Kidney tubule cell (primary cell): ENCODE measurements at regions not wholly inside any gene's neighbourhood (a gene's known extent, or its start where the extent isn't known, plus 50 kb on each side); places are given as distances from the start of the nearest gene placed in this dataset.
"Not testable (repeated sequence)": the region's sequence is repeated elsewhere in the genome, so short reads cannot be mapped to it uniquely, and the experiment has no call there.

Experiments used
- DNase-seq: peaks from one replicate; pipeline ENCODE4 v3.0.0-alpha.2; 2018; ENCODE audit warnings: low spot score

DNA sequence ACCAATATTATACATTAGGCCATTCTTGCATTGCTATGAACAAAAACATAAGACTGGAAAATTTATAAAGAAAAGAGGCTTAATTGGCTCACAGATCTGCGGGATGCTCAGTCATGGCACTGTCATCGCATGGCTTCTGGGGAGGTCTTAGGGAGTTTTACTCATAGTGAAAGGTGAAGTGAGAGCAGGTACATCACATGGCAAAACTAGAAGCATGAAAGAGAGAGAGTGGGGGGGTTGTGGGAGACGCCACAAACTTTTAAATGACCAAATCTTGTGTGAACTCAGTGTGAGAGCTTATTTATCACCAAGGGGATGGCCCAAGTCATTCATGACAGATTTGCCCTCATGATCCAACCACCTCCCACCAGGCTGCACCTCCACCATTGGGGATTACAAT, 398.3 kb upstream of the EDIL3 start:
- no peak for DNase-seq

DNA sequence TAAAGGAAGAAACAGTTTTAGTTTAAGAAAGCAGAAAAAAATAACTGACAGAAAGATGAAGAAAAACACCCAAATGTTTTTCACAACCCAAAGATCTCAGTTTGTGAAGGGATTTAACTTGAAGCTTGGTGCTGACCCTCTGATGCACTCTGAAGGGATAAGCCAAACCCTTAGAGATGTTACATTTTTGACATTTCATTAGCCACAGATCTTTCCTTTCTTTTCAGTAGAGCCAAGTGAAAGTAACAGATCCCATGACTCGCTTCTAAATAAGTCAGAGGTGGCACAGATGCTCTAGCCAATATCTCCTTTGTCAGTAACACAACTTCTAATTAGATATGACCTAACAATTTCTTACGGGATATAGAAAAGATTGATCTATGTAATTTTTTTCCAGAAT, 394.5 kb upstream of the EDIL3 start:
- DNase-seq, result no peak

DNA sequence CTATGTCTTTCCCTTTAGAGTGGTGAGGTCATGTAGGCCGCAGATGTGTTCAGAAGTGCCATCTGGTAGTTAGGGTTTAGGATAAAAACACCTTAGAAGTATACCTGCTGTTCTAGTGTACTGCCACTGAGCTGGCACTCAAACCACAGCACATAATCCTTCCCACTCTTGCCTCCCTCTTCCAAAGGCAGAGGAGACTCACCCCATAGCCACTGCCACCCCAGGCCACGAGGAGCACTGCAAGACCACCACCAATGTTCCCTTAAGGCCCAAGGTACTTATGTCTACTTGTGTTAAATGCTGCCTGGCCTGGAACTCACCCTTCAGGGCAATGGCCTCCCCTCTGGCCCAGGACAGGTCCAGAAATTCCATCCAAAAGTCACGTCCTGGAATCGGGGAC, 379.5 kb upstream of the EDIL3 start:
- DNase-seq, result no peak

DNA sequence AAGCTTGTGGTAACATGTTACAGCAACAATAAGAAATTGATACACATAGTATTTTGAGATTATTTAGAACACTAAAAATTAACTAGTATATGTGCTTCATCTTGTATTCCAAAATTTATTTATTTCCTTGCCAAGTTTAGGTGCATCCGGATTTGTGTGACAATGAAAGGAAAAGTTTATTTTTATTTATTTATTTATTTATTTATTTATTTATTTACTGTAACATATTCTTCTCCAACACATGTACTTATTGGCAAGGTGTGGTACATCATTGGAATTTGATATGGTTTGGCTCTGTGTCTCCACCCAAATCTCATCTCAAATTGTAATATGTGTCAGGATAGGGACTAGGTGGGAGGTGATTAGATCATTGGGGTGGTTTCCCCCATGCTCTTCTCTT, 373.3 kb upstream of the EDIL3 start:
- DNase-seq, result no peak

DNA sequence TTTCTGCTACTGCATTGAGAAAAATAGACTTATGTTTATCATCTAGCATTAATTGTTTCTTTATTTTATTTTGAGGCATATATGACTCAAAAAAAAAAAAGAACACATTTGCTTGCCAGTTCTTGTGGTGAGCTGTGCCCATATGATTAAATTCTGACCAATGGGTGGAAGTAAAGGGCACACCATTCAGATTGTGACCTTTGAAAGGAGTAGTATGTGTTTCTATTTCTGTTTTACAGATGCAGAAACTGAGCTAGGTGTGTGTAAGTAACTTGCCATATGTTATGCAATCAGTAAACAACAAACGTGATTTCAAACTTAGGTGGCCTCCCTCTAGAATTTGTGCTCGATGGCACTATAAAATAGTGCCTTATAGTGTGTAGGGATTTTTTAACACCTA, 368.1 kb upstream of the EDIL3 start:
- no peak for DNase-seq

DNA sequence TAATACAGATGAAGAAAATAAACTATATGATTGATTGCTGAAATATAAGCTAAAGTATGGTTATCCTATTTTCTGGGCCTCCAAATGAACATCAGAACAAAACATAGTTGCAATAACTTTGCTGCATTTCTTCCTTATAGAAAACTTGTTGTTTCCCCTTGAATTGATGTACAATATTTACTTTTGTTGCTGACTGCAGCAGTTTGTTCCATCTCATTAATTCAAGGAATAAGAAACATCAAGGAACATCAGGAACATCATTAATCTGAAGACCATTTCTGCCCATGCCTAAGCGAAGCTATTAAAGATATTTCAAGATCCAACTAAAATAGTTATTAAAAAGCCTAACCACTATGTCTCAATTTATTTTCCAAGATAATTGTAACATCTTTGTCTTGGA, 363.6 kb upstream of the EDIL3 start:
- DNase-seq, result no peak

DNA sequence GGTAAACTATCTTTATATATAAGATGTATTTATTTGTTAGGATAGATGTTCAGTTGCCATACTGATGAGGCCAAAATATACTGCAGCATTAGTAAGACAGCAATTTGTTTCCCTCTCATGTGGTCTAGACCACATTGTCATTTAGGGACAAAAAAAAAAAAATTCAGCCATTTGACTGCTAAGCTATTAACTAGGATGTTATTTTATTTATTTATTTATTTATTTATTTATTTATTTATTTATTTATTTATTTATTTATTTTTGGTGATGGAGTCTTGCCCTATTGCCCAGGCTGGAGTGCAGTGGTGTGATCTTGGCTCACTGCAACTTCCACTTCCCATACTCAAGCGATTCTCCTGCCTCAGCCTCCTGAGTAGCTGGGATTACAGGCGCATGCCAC, 361.6 kb upstream of the EDIL3 start:
- DNase-seq, result not testable (repeated sequence)

DNA sequence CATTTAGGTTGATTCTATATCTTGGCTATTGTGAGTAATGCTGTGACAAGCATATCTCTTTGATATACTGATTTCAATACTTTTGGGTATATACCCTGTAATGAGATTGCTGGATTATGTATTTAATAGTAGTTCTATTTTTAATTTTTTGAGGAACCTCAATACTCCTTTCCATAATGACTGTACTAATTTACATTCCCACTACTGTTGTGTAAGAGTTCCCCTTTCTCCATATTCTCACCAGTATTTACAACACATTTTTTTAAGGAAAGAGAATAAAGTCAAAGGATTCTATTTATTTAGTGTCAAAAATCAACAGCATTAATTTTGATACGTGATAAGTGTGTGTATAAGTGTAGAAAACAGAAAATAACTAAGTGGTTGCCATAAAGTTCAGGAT, 356.4 kb upstream of the EDIL3 start:
- no peak for DNase-seq

DNA sequence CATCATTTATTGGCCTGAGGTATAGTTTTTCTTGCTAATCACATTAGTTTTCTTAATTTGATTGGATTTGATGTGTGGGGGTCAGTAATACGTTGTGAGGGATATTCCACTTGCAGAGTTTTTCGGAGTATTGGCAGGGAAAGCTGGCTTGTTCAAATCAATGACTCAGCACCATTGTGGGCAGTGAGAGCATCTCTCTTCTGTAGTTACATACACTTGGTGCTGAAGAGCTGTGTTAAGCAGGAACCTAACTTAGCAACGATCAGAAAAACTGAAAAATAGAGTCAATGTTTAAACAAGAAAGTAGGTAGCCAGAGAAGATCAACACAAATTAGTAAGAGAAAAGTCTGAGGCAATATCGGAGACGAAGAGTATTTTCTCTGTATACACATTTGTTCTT, 344.6 kb upstream of the EDIL3 start:
- no peak for DNase-seq

DNA sequence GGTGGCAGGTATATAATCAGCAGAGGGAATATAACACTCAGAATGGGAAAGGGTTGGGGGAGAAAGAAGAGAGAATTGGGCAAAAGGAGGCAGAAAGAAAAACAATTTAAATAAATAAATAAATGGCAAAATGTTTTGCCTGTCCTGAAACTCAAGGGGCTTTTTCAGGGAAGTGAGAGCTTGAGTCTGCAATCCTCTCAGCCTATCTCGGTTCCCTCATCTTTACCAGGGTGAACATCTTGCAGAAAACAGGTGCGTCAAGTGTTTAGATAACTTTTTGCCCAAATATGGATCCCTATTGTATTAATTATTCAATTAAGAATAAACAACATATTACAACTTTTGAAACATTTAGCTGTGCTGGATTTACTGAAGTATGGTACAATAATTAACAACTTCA, 343.0 kb upstream of the EDIL3 start:
- DNase-seq, result no peak

DNA sequence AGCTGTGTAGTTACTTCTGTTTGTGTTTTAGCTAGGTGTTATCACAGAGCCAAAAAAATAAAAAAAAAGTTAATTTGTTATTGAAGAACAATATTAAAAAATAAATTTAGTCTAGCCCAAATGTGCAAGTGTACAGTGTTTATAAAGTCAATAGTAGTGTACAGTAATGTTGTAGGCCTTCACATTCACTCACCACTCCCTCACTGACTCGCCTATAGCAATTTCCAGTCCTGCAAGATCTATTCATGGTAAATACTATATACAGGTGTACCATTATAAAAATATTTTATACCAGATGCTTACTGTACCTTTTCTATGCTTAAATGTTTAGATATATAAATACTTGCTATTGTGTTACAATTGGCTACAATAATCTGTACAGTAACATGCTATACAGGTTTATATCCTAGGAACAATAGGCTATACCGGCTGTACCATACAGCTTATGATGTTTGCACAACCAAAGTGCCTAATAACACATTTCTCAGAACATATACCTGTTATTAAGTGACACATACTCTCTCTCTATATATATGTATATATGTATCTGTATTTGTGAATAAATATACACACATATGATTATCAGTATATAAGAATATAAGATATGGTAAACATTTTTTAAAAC, 341.4 kb upstream of the EDIL3 start:
- no peak for DNase-seq

DNA sequence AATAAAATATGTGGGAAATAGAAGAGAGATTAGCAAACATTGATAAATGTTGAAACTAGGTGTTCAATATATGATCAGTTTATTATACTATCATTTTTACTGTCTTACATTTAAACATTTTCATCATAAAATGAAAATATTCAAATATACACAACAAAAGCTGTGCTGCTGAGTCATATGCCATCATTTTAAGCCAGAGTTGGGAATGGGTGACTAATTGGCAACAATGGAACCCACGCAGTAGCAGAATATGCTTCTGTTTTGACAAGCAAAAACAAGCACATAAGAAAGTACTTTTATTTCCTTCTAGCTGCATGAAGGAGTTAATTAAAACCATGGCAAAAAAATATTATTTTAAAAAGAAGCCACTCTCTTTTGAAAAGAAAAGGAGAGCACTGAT, 340.0 kb upstream of the EDIL3 start:
- no peak for DNase-seq

DNA sequence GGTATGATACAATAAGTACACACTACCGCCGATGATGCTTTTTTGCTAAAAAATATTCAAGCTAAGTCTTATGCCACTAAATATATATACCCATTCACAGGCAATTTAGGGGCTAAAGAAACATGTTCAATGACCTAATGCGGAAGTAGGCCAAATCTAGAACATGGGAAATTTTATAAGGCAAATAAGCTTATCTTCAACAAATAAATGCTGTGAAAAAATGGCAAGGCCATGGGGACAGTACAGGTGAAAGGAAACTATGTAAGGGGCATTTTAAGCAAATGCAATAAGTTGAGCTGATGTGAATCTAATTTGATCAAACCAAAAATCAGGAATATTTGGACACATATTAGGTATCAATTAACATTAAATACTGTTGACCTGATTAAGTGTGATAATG, 339.5 kb upstream of the EDIL3 start:
- DNase-seq, result no peak

DNA sequence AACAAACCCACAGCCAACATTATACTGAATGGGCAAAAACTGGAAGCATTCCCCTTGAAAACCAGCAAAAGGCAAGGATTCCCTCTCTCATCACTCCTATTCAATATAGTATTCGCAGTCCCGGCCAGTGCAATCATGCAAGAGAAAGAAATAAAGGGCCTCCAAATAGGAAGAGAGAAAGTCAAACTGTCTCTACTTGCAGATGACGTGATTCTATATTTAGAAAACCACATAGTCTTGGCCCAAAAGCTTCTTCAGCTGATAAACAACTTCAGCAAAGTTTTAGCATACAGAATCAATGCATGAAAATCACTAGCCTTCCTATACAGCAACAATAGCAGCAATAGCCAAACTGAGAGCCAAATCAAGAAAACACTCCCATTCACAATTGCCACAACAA, 333.7 kb upstream of the EDIL3 start:
- DNase-seq, result no peak

DNA sequence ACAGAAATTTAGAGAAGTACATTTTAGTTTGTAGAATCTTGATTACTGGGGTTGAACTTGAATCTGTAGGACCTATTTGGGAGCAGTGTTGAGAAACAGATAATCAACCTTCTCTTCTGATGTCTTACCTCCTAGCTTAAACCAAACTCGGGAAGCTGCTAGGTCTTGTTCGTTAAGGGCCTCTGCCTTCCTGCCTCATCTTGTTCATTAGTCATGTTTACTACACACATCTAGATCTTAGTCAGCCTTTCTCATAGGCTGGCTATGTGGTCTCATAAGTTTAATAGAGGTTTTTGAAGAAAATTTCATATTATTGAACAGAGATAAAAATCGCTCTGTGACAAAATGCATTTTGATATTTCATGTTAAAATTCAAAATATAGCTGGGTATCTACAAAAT, 331.0 kb upstream of the EDIL3 start:
- DNase-seq, result no peak

DNA sequence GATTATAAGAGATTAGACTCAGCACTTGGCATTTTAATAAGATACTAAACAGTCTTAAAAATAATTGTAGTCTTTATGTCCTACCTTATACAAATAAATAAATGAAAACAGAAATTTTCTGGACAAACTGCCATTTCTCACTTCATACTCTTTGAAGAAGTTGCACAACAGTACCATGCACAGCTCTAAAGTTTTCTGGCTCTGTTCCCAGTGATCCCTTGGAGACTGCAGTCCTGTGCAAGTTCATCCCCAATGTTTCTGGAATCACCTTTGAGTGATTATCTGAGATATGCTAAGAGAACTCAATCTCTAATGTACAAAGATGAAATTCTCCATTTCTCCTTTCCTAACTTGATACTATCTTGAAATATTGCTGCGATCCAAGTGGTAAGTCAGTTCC, 330.4 kb upstream of the EDIL3 start:
- no peak for DNase-seq

DNA sequence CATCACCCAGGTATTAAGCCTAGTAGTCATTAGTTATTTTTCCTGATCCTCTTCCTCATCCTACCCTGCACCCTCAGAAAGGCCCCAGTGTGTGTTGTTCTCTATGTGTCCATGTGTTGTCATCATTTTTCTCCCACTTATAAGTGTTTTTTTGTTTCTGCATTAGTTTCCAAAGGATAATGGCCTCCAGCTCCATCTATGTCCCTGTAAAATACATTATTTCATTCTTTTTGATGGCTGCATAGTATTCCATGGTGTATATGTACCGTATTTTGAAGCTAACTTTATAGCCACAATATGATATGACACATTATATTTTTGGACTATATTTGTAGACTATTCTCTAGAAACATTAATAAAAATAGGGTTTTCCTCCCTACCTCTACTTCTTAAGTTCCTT, 324.4 kb upstream of the EDIL3 start:
- DNase-seq, result no peak

DNA sequence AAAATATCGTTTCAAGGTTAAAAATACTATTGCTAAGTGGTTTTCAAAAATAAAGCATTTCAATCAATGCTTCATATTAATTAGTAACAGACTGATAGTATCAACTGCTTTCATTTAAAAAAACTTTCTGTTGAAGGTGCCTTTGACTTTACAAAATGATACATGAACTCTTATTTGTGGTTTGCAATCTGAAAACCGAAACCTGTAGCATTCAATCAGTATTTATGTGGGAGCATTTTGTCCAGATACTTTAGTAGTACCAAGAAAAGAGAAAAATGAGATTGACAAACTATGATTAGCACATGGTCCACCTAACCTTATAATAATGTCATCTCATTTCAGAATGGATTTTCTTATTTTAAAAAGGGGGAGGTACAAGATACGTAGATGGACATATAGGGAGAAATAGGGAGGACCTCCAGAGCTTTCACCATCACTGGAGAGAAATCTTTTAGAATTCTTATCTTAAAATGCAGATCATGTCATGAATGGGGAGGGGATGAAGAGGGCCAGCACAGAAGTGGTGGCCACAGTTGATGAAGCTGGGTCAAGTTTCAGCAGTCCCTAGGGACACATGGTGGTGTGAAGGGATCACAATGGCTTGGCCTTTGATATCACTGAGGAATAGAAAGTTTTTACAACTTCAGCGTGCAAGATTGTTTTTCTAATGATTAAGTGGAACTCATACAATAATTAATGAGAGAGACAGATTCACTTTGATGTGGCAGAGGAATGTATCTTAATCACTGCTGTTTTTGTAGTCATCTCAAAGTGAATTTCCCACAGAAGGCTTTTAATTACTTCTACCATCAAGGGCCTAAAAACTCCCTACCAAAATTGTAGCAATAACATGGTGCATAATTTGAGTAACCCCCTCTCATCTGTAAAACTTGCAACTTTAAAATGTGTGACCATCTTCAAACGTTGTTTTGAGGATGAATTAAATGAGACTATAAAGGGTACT, 322.3 kb upstream of the EDIL3 start:
- DNase-seq, result no peak

DNA sequence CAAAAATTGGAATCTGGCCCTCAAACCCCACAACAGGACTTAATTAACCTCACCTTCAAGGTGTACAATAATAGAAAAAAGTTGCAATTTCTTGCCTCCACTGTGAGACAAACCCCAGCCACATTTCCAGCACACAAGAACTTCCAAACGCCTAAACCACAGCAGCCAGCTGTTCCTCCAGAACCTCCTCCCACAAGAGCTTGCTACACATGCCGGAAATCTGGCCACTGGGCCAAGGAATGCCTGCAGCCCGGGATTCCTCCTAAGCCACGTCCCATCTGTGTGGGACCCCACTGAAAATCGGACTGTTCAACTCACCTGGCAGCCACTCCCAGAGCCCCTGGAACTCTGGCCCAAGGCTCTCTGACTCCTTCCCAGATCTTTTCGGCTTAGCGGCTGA, 315.9 kb upstream of the EDIL3 start:
- not testable (repeated sequence) for DNase-seq

DNA sequence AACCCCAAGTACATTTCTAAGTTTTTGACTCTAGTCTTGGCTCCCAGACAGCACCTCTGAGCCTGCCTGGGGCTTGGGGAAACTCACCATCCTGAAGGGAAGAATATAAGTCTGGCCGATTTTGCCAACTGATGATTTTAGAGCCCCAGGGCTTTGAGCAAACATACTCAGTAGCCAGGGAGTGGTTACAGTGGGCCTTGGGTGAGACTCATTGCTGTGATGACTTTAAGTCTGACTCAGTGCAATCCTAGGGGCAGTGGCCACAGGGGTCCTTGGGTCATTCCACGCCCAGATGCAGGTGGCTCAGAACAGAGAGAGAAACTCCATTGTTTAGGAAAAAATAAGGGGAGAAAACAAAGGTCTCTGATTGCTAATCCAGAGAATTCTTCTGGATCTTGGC, 312.0 kb upstream of the EDIL3 start:
- DNase-seq, result no peak

DNA sequence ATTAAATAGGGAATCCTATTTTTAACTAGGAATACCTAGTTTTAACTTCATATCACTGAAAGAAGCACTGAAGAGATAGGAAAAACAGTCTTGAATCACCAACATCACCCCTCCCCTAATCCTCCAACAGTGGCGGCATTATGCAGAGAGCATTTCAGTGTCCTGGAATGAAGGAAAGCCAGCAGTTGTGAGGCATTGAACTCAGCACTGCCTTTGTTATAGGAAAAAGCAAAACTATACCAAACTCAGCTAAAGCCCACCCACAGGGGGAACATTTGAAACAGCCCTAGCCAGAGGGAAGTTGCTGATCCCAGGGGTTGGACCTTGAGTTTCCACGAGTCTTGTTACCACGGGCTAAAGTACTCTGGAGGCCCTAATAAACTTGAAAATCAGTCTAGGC, 310.6 kb upstream of the EDIL3 start:
- no peak for DNase-seq

DNA sequence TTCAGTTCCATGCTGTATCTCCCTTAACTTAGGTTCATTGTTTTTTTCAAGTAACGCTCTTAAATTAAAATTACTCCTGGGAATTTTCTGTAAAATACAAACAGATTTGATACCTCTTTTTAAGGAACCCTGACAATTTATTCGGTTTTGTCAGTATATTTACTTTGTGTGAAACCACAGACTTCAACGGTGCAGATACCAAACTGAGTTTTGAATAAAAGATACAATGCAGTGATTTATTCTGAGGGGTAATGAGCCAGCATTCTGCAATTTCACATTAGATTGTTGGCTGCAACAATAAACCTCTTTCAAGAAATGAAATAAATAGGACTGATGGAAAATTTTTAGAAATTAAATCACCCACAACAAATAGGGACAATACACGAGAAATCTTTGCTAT, 308.6 kb upstream of the EDIL3 start:
- no peak for DNase-seq

DNA sequence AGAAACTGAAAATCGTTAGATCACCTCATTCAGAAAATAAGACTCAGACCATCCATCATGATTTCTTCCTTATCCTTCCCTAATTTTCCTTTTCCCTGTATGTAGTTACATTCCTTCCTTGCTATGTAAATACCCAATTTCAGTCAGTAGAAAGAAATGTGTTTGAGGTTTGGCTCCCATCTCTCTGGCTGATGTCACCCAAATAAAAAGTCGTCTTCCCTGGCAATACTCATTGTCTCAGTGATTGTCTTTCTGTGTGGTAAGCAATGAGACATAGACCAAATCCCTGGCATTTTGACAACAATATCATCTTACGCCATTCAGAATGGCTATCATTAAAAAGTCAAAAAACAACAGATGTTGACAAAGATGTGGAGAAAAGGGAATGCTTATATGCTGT, 303.9 kb upstream of the EDIL3 start:
- no peak for DNase-seq
